ENCODE measurements at regions not wholly inside any gene's neighbourhood (a gene's known extent, or its start where the extent isn't known, plus 50 kb on each side); places are given as distances from the start of the nearest gene placed in this dataset.

DNA sequence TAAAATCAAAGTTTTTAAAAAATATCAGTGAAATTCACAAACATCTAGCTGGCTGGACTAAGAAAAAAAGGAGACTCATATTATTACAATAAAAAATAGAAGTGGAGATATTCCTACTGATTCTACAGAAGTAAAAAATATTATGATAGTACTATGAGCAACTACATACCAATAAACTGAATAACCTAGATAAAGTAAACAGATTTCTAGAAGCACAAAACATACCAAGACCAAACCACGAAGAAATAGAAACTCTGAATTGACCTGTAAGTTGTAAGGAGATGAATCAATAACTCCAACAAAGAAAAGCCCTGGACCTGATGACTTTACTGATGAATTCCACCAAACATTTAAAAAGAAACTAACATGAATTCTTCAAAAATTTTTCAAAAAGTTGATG is 867.3 kb downstream of the PCDH18 start:
- H3K4me3 ChIP-seq (replicated peaks; ENCODE audit: low read depth, low read length): no peak overlapping the region
- DNase-seq (ENCODE audit: low read depth): peak; percentile 2
- TF ChIP-seq, protein P1, sequence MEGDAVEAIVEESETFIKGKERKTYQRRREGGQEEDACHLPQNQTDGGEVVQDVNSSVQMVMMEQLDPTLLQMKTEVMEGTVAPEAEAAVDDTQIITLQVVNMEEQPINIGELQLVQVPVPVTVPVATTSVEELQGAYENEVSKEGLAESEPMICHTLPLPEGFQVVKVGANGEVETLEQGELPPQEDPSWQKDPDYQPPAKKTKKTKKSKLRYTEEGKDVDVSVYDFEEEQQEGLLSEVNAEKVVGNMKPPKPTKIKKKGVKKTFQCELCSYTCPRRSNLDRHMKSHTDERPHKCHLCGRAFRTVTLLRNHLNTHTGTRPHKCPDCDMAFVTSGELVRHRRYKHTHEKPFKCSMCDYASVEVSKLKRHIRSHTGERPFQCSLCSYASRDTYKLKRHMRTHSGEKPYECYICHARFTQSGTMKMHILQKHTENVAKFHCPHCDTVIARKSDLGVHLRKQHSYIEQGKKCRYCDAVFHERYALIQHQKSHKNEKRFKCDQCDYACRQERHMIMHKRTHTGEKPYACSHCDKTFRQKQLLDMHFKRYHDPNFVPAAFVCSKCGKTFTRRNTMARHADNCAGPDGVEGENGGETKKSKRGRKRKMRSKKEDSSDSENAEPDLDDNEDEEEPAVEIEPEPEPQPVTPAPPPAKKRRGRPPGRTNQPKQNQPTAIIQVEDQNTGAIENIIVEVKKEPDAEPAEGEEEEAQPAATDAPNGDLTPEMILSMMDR (IDR thresholded peaks at IDR 0.05; ENCODE audit: low read length, missing control alignments): no peak

DNA sequence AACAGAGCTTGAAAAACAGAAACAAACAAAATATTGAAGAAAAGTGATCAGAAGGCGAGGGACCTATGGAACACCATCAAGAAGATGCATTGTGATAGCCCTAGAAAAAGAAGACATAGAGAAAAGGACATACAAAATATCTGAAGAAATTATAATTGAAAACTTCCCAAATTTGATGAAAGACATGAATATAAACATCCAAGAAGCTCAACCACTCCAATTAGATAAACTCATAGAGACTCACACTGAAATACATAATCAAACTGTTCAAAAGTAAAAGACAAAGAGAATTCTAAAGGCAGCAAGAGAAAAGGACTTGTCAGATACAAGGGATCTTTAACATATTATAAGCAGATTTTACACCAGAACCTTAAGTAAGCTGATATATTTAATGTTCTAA is 869.8 kb downstream of the PCDH18 start:
- TF ChIP-seq, protein P1 (IDR thresholded peaks at IDR 0.05; ENCODE audit: low read length, missing control alignments): no peak
- H3K4me3 ChIP-seq (replicated peaks; ENCODE audit: low read depth, low read length): no peak overlapping the region
- DNase-seq (ENCODE audit: low read depth): no peak

DNA sequence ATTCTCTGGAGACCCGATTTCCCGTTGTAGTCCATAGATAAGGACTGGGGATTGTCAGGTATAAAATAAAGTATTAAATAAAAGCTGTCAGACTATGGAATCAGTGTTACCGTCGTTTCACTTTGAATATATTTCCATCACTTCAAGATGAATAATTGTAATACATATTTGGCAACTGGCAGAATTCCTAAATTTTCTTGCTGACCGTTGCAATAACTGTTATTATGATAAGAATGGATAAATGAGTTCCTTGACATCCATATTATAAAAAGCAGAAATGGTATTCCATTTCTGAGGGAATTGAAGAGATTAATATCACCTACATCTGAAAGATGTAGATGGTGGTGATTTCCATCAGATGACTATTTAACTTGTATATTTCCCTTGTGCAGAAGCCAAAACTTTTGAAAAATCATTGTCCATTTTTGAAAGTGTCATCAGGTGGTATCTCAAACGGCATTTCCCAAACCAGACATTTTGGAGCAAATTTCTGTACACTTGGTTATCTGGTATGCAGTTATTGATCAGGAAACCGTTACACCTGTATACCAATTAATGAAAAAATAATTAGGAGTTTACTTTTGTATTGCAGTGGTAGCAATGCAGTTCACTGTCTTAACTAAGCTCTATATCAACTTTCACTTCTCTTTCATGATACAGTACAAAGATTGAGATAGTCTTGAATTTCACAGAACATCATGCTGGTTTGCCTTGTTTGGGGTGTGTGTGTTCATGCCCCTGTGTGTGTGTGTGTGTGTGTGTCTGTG is 878.5 kb downstream of the PCDH18 start:
- no peak overlapping the region for H3K4me3 ChIP-seq (replicated peaks; ENCODE audit: low read depth, low read length)
- TF ChIP-seq, protein P1 (IDR thresholded peaks at IDR 0.05; ENCODE audit: low read length, missing control alignments): no peak
- no peak for DNase-seq (ENCODE audit: low read depth)

DNA sequence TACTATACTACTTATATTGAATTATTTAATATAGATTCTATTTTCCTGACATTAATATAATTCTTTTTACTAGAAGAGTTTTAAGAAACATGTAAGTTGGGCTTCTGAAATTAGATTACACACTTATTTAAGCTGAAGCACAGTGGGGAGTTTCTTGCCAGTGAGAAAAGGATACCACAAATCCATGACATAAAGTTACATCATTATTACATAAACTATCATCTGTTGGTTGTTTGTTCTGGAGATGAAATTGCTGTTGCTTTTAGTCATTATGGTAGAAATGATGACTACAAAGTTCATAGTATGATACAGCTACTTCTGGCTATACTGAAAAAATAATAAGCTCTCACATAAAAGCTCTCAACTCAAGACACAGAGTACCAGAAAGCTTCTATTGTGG is 880.4 kb downstream of the PCDH18 start:
- TF ChIP-seq, protein P1 (IDR thresholded peaks at IDR 0.05; ENCODE audit: low read length, missing control alignments): no peak
- DNase-seq (ENCODE audit: low read depth): no peak
- H3K4me3 ChIP-seq (replicated peaks; ENCODE audit: low read depth, low read length): no peak overlapping the region

DNA sequence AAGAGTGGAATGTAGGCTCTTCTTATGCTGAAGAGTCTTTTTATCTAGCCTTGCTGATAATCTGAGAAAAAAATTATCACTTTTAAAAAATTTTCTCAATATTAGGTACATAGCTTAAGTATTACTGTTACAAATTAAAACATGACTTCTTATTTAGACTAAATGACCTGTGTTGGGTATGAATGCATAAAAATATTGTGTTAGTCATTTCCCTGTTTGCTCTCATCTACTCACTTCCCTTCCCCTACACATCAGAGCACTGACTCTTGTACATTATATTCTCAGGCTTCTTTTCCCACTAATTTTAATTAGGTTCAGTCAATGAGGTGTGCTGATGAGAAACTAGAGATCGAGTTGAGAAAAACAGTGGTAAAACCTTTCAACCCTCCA is 881.0 kb downstream of the PCDH18 start:
- H3K4me3 ChIP-seq (replicated peaks; ENCODE audit: low read depth, low read length): no peak overlapping the region
- TF ChIP-seq, protein P1 (IDR thresholded peaks at IDR 0.05; ENCODE audit: low read length, missing control alignments): no peak
- no peak for DNase-seq (ENCODE audit: low read depth)

DNA sequence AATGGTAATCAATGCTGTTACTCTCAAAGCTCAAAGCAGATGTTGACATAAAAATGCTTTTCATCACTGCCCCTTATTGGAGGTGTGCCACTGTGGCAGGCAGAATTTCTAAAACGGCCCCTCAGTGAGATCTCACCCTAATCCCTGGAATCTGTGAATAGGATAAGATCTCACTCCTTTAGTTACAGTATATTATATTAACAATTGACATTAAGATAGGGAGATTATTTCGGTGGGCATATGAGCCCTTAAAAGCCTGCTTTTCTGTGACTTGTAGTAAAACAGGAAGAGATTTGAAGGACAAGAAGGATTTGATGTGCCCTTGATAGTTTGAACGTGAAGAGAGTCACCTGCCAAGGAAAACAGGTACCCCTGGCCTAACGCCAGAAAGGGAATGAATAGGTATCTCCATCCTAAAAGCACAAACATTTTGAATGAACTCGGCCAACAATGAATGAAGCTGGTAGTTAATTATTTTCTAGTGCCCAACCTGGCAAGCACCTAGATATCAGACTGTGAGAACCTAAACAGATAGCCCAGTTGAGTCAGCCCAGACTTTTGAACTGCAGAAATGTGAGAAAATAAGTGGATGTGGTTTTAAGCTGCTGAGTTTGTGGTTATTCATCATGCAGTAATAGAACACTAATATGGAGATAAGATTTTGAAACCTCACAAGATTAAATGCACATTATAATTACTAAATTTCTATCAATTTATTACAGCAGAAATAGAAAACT is 881.6 kb downstream of the PCDH18 start:
- TF ChIP-seq, protein P1 (IDR thresholded peaks at IDR 0.05; ENCODE audit: low read length, missing control alignments): no peak
- H3K4me3 ChIP-seq (replicated peaks; ENCODE audit: low read depth, low read length): no peak overlapping the region
- DNase-seq (ENCODE audit: low read depth): peak; percentile 25

All from fibroblast of pulmonary artery (primary cell).